ENCODE measurements at regions not wholly inside any gene's neighbourhood (a gene's known extent, or its start where the extent isn't known, plus 50 kb on each side); places are given as distances from the start of the nearest gene placed in this dataset.
"Not testable (repeated sequence)": the region's sequence is repeated elsewhere in the genome, so short reads cannot be mapped to it uniquely, and the experiment has no call there.

GRCh38 chr15:34494084-34494399, 56.4 kb upstream of the GOLGA8A start:
- BruUV-seq (replicated peaks), result no TSS peak
- Histone ChIP-seq H3K79me2 (ENCODE audit: low read length) (no peaks in the 10 kb centered on the region), H3K27me3 (ENCODE audit: low read length) (peaks cover 21% of the 10 kb centered on the region), H2AFZ (ENCODE audit: low read length) (no peak overlapping the region), H3K9ac (ENCODE audit: low read length) (no peak overlapping the region), H3K9me3 (ENCODE audit: low read length) (no peaks in the 10 kb centered on the region), H3K36me3 (ENCODE audit: low read depth, low read length) (no peaks in the 10 kb centered on the region), H3K27ac (ENCODE audit: low read length) (no peak overlapping the region), H3K9me2 (replicated peaks; ENCODE audit: low read length) (no peaks in the 10 kb centered on the region), H3K4me3 (ENCODE audit: low read length) (no peak overlapping the region), H3F3A (ENCODE audit: low read length, unreplicated experiment) (no peaks in the 10 kb centered on the region), H3K4me2 (ENCODE audit: low read length) (no peak overlapping the region), H4K20me1 (ENCODE audit: low read length) (no peaks in the 10 kb centered on the region), H3K4me1 (ENCODE audit: insufficient read depth, low read length) (no peaks in the 10 kb centered on the region)
- TF ChIP-seq EZH2 (IDR thresholded peaks at IDR 0.05; ENCODE audit: low read length, unreplicated experiment) (no peak), EZH2phosphoT487 (IDR thresholded peaks at IDR 0.05; ENCODE audit: borderline replicate concordance, low read length) (no peak), CTCF (conservative IDR thresholded peaks at IDR 0.05; ENCODE audit: low read depth, low read length) (no peak)
- intact Hi-C loops (cut with micrococcal nuclease), result no loop called here
- DNase-seq (no peak), ATAC-seq (no peak)
- ChIA-PET CTCF (no interaction called here), POLR2A (ENCODE audit: unreplicated experiment) (no interaction called here)

GRCh38 chr15:34493001-34493400, 55.4 kb upstream of the GOLGA8A start:
- CTCF ChIA-PET, result no interaction called here

GRCh38 chr15:34491488-34491887, 53.9 kb upstream of the GOLGA8A start:
- H3K79me2 ChIP-seq (ENCODE audit: low read length); H2AFZ ChIP-seq (ENCODE audit: low read length); BruUV-seq (replicated peaks); H3K27me3 ChIP-seq (ENCODE audit: low read length); H3K36me3 ChIP-seq (ENCODE audit: low read depth, low read length); H3K27ac ChIP-seq (ENCODE audit: low read length); CTCF ChIA-PET; ATAC-seq; DNase-seq; intact Hi-C loops (cut with micrococcal nuclease); H3K9ac ChIP-seq (ENCODE audit: low read length); H3F3A ChIP-seq (ENCODE audit: low read length, unreplicated experiment); H3K9me3 ChIP-seq (ENCODE audit: low read length); H3K4me3 ChIP-seq (ENCODE audit: low read length); H3K4me1 ChIP-seq (ENCODE audit: insufficient read depth, low read length); H3K9me2 ChIP-seq (replicated peaks; ENCODE audit: low read length); H3K4me2 ChIP-seq (ENCODE audit: low read length); POLR2A ChIA-PET (ENCODE audit: unreplicated experiment); H4K20me1 ChIP-seq (ENCODE audit: low read length): not testable (repeated sequence)

More at GRCh38 chr15:34493001-34493400, 55.4 kb upstream of the GOLGA8A start:
- no peak overlapping the region for H2AFZ ChIP-seq (ENCODE audit: low read length)
- no peak overlapping the region for H3K27ac ChIP-seq (ENCODE audit: low read length)
- H3K79me2 ChIP-seq (ENCODE audit: low read length), result no peaks in the 10 kb centered on the region
- no peaks in the 10 kb centered on the region for H4K20me1 ChIP-seq (ENCODE audit: low read length)
- no peaks in the 10 kb centered on the region for H3K9me3 ChIP-seq (ENCODE audit: low read length)
- peaks cover 15% of the 10 kb centered on the region for H3K27me3 ChIP-seq (ENCODE audit: low read length)
- H3K4me1 ChIP-seq (ENCODE audit: insufficient read depth, low read length), result no peaks in the 10 kb centered on the region
- intact Hi-C loops (cut with micrococcal nuclease), result no loop called here
- H3K36me3 ChIP-seq (ENCODE audit: low read depth, low read length), result no peaks in the 10 kb centered on the region
- no peaks in the 10 kb centered on the region for H3K9me2 ChIP-seq (replicated peaks; ENCODE audit: low read length)
- H3K9ac ChIP-seq (ENCODE audit: low read length), result no peak overlapping the region
- BruUV-seq (replicated peaks), result no TSS peak
- no peak for DNase-seq
- H3K4me2 ChIP-seq (ENCODE audit: low read length), result no peak overlapping the region
- H3F3A ChIP-seq (ENCODE audit: low read length, unreplicated experiment), result no peaks in the 10 kb centered on the region
- no peak for ATAC-seq
- TF ChIP-seq CTCF (conservative IDR thresholded peaks at IDR 0.05; ENCODE audit: low read depth, low read length) (no peak), EZH2phosphoT487 (IDR thresholded peaks at IDR 0.05; ENCODE audit: borderline replicate concordance, low read length) (no peak)
- POLR2A ChIA-PET (ENCODE audit: unreplicated experiment), result interaction anchor here (0.7 kb wide), 1 partner anchor 1845 kb away, joined by 5 read pairs; no protein-coding TSS in a partner anchor
- H3K4me3 ChIP-seq (ENCODE audit: low read length), result no peak overlapping the region

Measured in PC-3 (cell line).